ENCODE measurements at regions not wholly inside any gene's neighbourhood (a gene's known extent, or its start where the extent isn't known, plus 50 kb on each side); places are given as distances from the start of the nearest gene placed in this dataset.
A peak's percentile ranks its signal among the peaks of the same experiment; 100 is the strongest.

DNA sequence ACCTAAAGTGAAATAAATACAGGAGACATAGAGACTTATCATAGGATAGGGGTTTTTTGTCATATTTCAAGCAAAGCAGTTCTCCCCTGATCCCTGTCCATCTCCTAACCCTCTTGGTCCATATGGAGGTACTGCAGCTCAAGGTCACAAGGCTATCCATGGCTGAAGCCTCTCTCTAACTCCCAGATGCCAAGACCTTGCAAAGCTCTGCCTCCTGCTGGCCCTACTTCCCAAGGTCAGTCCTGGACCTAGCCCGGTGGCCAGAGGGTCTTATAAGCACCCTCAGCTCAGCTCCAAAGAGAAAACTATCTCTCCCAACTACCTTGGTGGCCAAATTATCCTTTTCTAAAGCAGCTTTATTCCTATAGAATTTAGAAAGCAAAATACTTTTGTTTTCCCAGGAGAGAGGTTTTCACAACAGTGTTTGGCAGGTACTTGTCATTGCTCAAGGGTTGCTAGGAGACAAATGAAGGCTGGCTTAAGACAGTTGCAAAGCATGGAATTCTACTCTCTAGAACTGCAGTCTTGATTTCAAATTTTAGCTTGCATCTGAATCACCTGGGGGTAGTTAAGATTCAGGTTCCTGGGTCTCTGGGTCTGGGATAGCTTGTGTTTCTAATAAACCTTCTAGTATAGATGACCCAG lies 121.5 kb downstream of the XCL2 start:
- Mint-ChIP-seq H3K9me3 (no peaks in the 10 kb centered on the region), H3K27me3 (ENCODE audit: insufficient read depth) (peaks cover 10% of the 10 kb centered on the region), H3K27ac (no peak overlapping the region), H3K4me1 (ENCODE audit: low read depth) (peaks cover 10% of the 10 kb centered on the region), H3K36me3 (ENCODE audit: low read depth) (no peaks in the 10 kb centered on the region), H3K4me3 (no peak overlapping the region)
- TF ChIP-seq, protein P1, sequence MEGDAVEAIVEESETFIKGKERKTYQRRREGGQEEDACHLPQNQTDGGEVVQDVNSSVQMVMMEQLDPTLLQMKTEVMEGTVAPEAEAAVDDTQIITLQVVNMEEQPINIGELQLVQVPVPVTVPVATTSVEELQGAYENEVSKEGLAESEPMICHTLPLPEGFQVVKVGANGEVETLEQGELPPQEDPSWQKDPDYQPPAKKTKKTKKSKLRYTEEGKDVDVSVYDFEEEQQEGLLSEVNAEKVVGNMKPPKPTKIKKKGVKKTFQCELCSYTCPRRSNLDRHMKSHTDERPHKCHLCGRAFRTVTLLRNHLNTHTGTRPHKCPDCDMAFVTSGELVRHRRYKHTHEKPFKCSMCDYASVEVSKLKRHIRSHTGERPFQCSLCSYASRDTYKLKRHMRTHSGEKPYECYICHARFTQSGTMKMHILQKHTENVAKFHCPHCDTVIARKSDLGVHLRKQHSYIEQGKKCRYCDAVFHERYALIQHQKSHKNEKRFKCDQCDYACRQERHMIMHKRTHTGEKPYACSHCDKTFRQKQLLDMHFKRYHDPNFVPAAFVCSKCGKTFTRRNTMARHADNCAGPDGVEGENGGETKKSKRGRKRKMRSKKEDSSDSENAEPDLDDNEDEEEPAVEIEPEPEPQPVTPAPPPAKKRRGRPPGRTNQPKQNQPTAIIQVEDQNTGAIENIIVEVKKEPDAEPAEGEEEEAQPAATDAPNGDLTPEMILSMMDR (IDR thresholded peaks at IDR 0.05) = no peak
- no peak for DNase-seq

DNA sequence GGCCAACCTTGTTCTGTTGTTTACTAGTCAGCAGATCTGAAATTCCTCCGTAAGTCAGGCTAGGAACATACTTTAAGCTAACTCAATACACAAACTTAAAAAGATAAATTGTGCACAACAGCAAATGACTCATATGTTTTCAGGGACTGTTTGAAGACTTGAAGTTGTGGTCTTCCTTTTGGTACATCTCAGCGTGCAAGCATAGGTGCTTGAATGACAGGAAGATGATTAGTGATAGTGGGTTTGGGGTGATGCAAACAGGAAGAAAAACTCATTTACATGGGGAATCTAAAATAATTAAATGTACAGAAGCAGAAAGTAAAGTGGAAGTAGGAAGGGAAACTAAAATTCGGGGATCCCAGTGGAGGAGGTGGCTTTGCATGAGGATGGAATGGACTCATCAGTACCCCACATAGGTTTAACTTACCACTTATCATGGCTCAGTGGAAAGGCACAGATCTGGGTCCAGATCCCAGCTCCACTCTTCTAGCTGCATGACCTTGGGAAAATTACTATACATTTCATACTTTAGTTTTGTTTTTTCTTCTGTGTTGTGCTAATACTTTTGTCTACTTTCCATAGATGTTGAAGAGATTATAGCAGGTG lies 122.3 kb downstream of the XCL2 start:
- no peaks in the 10 kb centered on the region for H3K9me3 Mint-ChIP-seq
- H3K4me3 Mint-ChIP-seq = no peak overlapping the region
- H3K27ac Mint-ChIP-seq = no peak overlapping the region
- DNase-seq = no peak
- H3K27me3 Mint-ChIP-seq (ENCODE audit: insufficient read depth) = peaks cover 10% of the 10 kb centered on the region
- TF ChIP-seq, protein P1 (IDR thresholded peaks at IDR 0.05) = no peak
- peaks cover 10% of the 10 kb centered on the region for H3K4me1 Mint-ChIP-seq (ENCODE audit: low read depth)
- no peaks in the 10 kb centered on the region for H3K36me3 Mint-ChIP-seq (ENCODE audit: low read depth)

GRCh38 chr1:168420177-168420576 lies 123.6 kb downstream of the XCL2 start:
- peaks cover 10% of the 10 kb centered on the region for H3K4me1 Mint-ChIP-seq (ENCODE audit: low read depth)
- no peaks in the 10 kb centered on the region for H3K9me3 Mint-ChIP-seq

GRCh38 chr1:168419736-168420135 lies 124.1 kb downstream of the XCL2 start:
- DNase-seq = peak; percentile 9
- Mint-ChIP-seq H3K27ac (no peak overlapping the region), H3K36me3 (ENCODE audit: low read depth) (no peaks in the 10 kb centered on the region), H3K9me3 (no peaks in the 10 kb centered on the region), H3K27me3 (ENCODE audit: insufficient read depth) (peaks cover 13% of the 10 kb centered on the region), H3K4me1 (ENCODE audit: low read depth) (peaks cover 10% of the 10 kb centered on the region), H3K4me3 (no peak overlapping the region)
- TF ChIP-seq, protein P1 (IDR thresholded peaks at IDR 0.05) = no peak

More at GRCh38 chr1:168420177-168420576, 123.6 kb downstream of the XCL2 start:
- Mint-ChIP-seq H3K4me3 (no peak overlapping the region), H3K36me3 (ENCODE audit: low read depth) (no peaks in the 10 kb centered on the region), H3K27me3 (ENCODE audit: insufficient read depth) (peaks cover 13% of the 10 kb centered on the region), H3K27ac (no peak overlapping the region)
- no peak for DNase-seq
- TF ChIP-seq, protein P1 (IDR thresholded peaks at IDR 0.05) = no peak

DNA sequence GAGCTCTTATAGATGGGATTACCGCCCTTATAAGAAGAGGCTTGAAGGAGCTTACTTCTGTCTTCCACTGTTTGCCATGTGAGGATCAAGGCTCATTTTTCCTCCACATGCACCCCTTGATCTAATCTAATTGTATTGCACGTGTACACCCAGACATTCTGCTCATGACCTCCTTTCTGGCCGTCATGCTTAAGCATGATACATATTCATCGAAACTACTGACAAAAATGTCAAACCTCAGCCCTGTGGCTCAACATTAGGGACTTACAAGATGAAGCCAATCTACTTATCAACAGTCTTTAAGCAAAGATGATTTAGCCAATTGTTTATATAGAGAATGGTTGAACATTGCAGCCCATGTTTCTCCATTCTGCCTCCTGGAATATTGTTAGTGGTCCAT lies 127.6 kb downstream of the XCL2 start:
- Mint-ChIP-seq H3K9me3 (no peaks in the 10 kb centered on the region), H3K27me3 (ENCODE audit: insufficient read depth) (peaks cover 8% of the 10 kb centered on the region), H3K4me1 (ENCODE audit: low read depth) (peaks cover 10% of the 10 kb centered on the region), H3K27ac (no peak overlapping the region), H3K36me3 (ENCODE audit: low read depth) (no peaks in the 10 kb centered on the region), H3K4me3 (no peak overlapping the region)
- DNase-seq = no peak
- TF ChIP-seq, protein P1 (IDR thresholded peaks at IDR 0.05) = no peak

Measured in HFFc6 (cell line).